ENCODE measurements at regions not wholly inside any gene's neighbourhood (a gene's known extent, or its start where the extent isn't known, plus 50 kb on each side); places are given as distances from the start of the nearest gene placed in this dataset.

DNA sequence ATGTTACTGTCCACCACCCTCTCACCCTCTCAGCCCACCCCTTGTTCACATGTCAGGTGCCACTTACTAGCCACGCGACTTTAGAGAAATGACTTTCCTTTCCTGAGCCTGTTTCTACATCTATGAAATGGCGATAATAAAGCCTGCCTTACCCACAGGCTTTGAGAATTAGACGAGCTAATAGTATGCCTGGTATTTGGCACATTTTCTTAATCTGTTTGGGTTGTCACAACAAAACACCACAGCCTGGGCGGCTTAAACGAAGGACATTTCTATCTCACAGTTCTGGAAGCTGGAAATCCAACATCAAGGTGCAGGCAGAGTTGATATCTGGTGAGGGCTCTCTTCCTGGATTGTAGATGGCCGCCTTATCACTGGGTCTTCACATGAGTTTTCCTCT lies 273.9 kb upstream of the FMN2 start:
- DNase-seq, result no peak

DNA sequence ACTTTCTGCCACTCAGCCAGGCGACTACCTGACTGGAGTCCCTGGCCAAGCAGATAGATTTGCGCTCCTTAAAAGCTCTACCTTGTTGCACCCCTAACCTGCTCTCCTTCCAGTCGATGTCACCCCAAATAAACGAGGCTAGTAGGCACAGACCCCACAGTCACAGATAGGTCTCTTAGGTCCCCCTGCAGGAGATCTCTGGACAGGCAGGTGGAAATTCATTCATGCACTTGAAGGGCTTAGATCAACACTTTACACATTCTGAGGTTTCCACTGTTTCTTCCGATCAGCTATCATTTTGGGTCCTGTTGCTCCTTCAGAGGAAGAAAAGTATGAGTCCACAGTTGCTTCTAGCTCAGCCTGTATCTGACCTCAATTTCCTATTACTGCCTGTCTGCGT lies 272.6 kb upstream of the FMN2 start:
- no peak for DNase-seq

DNA sequence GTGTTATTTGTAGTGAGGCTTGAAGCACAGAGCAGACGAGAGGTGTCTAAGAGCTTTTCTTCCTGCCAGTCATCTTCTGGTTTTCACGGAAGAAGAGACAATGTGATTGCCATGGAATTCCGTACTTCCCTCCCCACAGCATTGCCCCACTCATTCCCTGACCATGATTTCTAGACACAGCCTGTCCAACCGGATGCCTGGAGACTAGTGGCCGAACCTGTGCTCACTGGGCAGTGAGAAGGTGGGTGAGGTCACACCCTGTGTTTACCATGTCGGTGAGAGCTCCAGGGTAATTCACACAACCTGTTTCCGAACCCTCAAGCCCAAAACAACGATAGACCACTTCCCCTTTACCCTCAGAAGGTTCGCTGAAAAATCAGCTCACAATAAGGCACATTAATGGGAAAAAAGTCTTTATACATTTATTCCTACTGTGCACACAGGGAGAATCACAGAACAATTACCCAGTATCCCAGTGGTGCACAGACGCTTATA lies 271.9 kb upstream of the FMN2 start:
- no peak for DNase-seq

DNA sequence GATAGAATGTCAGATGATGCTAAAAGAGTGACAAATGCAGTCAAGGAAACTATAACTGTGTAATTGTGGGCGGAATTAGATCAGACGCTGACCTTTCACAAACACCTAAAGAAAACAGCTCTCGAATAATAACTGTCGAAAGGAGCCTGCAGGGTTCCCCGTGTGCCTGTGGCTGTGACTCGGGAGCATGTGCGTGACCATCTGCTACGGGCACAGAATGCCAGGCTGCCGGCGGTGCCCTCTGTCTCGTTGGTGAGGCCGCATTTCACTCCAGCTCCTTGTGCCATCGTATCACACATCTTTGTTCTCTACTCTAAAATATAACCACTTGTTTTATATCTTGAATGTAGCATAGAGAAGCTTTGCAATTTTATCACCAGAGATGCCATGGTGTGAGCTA lies 267.8 kb upstream of the FMN2 start:
- DNase-seq, result peak in 1 of 58 donors; percentile 17

DNA sequence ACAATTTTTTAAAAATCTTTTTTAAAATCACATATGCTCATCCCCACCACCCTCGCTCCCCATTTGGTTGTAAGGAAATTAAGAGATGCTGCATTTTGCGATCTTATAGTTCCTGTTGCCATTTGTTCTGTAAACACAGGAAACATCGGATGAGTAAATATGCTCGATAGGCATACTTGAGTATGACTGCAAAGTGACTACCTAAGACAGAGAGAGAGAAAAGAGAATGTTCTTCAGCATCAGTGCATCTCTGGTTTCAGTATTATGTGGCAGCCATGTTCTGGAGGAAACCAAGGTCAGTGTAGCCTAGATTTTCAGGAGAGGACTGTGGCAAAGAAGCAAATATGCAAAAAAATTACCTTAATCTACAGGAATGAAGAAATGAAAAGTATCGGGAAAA lies 265.5 kb upstream of the FMN2 start:
- no peak for DNase-seq

DNA sequence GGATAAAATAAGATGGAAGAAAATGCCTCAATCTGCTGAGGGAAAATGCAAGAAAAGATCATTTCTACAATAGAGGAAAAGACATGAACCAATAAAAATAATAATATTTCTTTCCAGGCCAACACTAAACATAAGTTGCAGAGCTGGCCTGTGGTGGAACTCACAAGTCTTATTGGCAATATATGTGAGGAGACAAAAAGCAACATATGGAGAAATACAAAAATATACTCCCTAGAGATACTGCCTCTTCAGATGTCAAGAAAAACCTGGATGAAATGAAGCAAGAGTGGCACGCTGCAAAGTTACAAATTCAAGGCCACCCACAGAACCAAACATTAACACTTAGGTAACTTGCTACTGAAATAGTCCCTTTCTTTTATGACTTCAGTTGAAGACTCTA lies 264.9 kb upstream of the FMN2 start:
- DNase-seq, result peak in 2 of 58 donors; percentile 13 to 19

DNA sequence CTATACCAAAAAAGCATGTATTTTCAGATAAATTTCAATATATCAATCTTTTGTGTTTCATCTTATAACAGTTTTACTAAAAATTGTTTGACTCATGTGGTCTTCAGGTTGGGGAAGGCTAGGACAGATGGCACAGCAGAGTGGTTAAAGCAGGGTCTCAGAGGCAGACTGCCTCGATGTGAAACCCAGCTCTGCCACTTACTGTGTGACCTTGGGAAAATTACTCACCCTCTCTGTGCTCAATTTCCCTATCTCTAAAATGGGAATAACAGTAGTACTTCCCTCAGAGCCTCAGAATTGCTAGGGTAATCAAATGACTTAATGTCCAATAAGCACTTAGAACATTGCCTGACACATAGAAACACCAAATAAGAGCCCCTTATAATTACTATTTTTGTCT lies 262.1 kb upstream of the FMN2 start:
- no peak for DNase-seq

DNA sequence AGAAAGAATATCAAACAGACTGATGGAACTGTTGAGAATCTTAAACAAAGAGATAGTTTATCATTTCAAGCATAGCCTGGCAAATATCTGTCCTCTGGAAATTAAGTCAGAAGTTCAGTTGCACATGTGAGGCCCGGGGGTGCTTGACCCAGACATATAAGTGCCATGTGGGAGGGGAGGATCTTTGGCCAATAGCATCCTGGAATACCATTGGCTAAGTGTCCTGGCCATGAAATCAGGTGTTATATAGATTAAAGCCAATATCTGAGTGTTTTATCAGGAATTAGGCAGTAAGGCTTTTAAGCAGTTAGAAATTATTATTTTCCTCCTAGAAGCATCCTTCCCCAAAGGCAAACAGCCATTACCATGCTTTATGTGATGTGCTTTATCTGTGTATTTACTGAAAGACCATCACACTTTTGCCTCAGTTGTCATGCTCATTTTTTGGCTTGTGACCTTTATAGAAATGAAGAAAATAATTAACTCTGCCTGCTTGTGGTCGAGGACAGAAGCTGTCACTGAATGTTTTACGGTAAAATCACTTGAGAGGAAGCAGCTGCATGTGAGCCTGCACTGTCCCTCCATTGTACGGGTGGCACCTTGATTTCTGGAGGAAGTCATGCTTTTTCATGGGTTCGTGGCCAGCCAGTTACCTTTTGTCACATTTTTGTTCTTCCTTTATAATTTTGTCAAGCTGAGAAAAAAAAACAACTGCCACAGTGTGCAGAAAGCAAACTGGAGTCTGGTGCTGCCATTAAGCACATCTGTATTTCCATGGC lies 259.9 kb upstream of the FMN2 start:
- no peak for DNase-seq

DNA sequence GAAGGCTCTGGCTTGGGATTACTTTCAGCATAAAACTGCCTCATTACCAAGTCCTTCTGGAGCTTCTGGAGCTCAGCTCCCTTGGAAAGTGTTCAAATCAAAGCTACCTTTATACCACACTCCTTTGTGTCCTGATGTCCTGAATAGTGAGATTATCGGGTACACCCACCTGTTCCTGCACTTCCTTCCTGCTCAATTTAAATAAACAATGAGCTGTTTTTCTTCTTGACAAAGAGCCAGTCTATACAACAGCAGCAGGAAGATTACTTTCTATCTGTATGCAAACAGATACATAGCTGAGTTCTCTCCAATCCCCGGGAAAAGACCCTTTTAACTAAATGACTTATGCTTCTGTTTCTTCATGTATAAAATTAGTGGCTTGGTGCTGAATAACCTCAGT lies 258.0 kb upstream of the FMN2 start:
- no peak for DNase-seq

DNA sequence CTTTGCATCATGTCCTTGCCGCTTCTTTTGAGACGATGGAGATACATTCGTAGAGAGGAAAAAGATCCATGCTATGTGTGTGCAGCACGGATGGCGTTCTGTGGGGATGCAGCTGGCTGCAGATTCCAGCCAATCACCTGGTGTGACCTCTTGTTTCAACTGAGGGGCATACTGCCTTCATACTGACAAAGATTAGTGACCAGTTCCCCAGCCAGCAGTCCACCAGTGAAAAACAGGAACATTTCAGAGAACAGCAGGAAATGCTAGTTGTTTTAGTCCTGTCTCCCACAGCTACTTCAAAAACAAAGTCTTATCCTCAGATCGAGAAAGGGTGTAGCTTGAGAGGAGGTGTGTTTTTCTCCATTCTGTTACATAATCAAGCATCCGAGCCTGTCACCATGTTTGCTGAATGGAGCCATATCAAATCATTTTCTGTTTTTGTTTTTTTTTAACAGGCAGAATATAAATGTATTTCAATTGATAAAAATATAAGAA lies 255.7 kb upstream of the FMN2 start:
- DNase-seq, result no peak

DNA sequence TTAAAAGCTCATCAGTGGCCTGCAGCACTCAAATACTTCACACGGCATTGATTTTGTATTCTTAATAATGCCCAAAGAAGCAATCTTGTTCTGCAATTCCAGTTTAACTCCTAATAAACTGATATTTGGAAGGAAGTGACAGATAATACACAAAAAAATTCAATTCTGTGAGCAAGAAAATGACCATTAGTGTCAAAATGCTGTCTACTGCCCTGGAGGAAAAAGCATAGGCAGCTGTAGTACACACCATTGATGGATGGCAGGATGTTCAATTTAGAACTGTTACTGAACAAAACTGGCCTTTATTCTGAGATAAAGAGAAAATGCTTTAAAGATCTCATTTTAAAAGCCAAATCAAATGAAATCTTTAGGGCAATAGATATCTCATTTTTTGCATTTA lies 251.3 kb upstream of the FMN2 start:
- DNase-seq, result no peak

DNA sequence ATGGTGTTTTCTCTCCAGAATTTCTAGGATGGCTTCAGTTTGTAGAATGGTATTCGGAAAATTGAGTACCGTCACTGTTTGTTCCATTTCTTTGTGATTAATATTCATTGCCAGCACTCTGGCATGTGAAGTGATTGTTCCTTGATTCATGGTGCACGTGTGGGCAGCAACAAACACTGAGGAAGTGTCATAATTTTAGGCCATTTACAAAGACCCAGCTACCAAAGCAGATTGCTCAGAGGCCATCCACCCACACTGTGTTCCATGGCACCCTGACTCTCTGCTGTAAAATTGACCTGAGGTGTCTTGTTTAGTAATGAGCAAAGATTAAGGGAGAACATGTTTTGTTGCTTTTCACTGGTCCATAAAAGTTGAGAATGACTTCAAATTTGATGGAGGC lies 250.9 kb upstream of the FMN2 start:
- no peak for DNase-seq

DNA sequence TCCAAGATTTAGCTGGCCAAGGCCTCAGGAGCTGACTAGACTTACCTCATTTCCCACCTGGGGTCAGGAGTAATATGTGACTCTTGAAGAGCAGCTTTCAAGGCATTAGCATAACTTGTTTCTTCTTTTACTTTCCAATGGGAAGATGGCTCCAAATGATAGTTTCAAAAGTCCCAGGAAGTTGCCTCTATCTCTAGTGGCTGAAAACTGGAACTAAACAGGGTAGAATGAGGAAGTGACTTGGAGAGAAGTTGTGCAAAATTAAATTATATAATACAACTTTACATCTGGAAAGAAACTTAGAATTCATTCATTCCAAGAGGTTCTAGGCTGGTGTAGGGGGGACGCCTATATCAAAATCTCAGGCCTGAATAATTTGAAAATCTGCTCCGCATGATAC lies 250.1 kb upstream of the FMN2 start:
- DNase-seq, result no peak

DNA sequence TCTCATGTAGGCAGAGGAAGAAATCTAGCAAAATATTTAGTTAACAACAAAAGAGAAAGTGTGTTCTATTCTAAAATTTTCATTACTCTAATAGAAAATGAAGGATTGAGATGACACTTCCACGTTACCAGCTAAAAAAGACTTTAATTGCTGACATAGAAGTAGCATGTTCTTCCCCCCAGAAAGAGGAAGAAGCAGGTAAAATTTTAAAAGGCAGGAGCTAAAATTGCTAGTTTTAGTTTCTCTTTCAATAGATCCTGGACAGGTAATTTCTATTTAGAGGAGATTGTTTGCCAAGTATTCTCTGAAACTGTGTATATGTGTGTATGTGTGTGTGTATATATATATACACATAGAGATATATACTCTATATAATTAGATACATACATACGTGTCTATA lies 248.1 kb upstream of the FMN2 start:
- no peak for DNase-seq

DNA sequence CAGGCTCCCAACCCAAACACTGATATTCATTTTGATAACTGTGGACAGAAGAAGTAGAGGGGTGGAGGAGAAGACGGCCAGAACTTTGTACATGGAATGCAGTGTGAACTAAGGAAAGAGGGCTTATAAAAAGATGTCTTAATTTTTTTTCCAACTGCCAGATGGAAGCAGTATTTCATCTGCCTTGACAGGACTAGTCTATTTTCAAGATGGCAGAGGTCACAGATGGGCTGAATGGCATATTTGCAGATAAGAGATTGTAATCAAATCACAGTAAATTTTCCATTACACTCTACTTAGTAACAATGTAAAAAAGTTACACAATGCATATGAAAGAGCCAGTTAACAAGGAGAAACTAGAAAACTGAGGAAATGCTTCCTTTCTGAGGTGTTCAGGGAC lies 246.8 kb upstream of the FMN2 start:
- no peak for DNase-seq

DNA sequence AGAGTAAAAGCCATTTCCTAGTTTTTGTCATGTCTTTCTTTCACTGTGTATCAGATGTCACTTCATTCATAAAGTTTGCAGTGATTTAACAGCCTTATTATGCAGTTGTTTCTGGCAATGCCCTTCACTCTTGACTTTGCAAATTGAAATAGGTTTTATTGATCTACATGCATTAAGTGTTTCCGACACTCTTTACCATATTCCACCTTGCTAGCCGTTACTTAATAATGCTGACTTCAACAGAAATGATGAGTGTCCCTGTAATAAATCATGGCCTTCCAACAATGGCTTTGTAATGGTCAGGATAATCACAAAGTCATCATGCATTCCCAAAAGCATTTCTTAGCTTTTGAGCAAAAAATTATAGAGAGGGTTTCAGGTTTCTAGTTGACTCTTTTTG lies 236.8 kb upstream of the FMN2 start:
- no peak for DNase-seq

DNA sequence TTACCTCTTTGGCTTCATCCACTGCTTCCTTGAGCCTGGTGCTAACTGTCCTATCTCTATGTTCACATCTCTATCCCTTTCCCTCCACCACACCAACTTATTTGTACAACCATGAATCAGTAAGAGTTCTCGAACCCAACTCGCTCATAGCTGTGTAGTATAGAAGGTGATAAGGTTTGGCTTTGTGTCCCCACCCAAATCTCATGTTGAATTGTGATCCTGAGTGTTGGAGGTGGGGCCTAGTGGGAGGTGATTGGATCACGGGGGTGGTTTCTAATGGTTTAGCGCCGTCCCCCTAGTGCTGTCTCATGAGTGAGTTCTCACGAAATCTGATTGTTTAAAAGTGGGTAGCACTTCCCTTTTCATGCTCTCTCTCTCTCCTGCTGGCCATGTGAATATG lies 235.6 kb upstream of the FMN2 start:
- no peak for DNase-seq

DNA sequence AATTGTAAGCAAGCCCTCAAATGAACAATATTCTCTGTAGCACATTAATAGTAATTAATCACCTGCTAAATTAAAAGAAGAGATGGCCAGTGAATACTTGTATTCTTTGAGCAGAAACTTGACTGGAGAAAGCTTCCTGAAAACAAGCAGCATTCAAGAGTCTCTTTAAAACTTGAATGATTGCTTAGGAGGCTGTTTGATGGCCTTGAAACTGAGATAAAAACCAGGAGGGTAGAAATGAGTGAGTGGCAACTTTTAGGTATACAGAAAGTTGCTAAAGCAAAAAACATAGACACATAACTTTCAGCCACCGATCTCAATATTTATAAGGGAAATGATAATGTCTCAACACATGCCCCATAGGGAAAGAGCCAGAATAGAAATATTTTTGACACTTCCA lies 234.8 kb upstream of the FMN2 start:
- no peak for DNase-seq

DNA sequence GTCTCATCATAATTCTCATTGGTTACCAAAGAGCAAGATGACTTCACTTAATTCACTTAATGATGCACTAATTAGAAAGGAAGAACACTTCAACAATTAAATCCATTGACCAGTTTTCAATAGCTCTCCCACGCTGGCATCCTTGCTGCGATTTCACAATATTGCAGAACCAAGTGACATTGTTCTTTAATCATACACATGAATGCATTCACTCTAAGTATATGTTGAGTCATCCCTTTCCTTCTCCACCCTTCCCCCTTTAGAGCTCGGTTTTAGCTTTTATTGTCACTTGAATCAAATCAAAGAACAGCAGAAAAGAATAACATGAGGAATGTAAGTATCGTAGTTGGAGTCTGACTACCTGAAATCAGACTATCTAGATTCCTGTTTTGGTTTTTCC lies 233.6 kb upstream of the FMN2 start:
- peak in 2 of 58 donors; percentile 3 to 7 for DNase-seq

DNA sequence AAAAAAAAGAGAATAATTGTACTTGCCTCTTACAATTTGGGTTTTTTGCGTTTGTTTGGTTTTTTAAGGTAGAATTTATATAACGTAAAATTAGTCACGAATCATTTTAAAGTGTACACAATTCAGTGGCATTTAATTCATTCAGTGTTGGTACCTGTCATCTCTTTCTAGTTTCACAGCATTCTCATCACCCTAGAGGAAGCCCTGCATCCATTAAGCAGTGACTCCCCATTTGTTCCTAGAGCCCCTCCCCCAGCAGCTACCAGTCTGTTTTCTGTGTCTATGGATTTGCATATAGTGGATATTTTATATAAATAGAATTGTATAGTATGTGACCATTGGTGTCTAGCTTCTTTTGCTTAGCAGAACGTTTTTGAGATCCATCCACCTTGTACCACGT lies 233.2 kb upstream of the FMN2 start:
- no peak for DNase-seq

DNA sequence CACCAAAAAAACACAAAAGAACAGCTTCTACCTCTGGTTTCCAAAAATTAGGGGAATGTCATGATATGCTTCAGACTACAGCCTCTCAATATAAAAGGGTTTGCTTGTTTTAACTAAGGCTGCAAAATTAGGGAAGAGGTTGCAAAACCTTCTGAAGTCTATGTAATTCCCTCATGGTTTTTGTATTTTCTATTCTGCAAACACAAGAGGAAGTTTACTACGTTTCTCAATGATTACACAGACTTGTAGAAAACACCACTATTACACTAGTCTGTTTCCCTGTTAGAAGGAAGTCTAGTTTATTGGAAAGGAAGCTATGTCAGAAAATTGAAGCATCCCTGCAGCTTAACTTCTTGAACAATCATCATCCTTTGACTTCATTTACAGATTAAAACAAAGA lies 229.7 kb upstream of the FMN2 start:
- DNase-seq, result no peak

DNA sequence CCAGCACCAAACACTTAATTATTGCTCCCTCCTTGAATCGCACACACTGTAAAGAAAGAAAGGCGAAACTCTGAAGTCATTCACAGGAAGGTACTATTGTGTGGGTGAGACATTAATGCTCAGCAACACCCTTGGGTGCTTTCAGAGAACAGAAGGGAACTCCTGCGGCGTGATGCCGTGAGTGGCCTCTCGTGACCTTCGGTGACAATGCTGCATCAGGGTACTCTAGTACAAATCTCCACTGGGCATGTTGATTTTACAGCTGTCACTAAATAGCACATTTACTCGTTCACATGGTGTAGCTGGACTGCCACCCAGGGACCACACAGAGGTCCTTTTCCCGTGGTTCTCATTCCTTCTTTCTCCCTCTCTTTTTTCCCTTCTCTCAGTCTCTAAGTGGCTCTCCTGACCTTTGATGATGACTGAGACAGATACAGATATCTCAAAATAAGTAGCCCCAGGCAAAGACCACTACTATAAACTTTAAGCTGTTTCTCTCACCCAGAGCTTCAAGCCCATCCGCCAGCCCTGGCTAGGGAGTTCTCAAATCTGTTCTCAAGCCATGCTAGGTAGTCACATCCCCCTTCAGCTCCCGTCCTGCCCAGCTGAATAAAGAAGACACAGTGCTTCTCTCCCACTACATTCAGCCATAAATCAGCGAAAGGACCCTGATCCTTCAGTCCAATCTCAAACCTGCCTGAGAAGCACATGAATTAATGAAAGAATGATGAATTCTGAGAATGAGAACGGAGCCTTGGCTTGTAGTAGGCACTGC lies 223.4 kb upstream of the FMN2 start:
- peak in 2 of 58 donors; percentile 7 to 21 for DNase-seq

DNA sequence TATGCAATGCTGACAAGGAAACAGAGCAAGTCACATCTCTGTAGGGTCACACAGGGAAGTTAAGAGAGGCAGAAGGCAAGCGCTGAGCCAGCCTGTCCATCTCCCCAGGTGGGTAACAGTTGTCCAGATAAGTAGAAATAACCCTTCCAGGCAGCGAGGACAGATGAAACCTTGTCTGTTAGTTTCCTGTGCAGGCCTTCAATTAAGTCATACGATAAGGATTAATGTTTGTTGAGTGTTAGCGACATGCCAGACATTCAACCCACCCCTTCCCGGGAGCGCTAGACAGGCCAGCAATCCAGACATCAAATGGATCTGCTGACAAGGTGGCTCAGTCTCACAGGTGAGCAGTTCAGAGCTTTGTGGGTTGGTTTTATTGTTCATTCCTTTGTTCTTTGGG lies 221.5 kb upstream of the FMN2 start:
- DNase-seq, result no peak

All from anterior cingulate cortex (tissue), 58 donors.